NCI-H2196 treated with DMSO at 0.1 percent for 48 hours (cell line): ENCODE measurements at regions not wholly inside any gene's neighbourhood (a gene's known extent, or its start where the extent isn't known, plus 50 kb on each side); places are given as distances from the start of the nearest gene placed in this dataset.
"Not testable (repeated sequence)": the region's sequence is repeated elsewhere in the genome, so short reads cannot be mapped to it uniquely, and the experiment has no call there.

Source experiments
- DNase-seq: peaks from one replicate; lab custom pipeline; 2025; ENCODE audit not compliant: unreplicated experiment; lab: John Stamatoyannopoulos, UW

DNA sequence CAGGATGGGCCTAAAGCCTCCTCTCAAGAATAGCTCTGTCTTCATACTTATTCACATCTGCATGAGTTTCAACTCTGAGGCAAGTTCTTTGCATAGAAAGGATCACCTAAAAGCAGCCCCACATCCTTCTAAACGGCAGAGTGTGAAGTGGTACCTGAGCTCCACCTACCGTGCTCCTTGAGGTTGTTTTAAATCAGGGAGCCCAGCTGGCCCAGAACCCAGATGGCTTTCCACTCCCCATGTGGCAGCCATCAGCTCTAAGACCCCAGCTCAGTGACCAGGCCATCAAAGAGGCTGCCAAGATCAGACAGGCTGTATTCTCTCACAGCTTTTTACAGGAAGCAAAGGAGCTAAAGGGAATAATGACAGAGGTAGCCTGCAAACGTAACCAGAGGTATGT, 299.3 kb downstream of the RASEF start:
- no peak for DNase-seq

DNA sequence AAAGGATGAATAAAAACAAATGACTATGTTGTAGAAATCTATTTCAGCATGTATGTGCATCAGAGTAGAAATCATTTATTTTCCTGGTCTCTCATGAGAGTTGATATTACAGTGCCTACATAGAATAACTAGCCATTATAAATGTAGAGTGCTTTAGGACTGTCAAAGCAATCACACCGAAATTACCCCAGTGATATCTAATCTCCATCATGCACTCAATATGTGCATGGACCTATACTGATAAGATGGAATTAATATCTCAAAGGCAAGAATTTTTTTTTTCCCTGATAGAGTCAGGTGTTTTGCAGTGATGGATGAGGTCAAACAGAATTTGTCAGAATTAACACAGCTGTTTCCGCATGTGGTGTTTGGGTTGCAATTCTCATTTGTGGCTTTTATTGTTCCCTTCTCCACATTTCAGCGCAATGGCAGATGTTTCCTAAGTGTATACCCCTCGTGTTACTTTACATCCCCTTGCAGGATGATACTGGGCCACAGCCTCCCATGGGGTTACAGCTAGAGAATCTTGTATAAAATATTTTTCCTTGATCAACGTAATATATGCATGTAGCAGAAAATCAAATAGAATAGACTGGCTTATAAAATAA, 298.8 kb downstream of the RASEF start:
- no peak for DNase-seq

DNA sequence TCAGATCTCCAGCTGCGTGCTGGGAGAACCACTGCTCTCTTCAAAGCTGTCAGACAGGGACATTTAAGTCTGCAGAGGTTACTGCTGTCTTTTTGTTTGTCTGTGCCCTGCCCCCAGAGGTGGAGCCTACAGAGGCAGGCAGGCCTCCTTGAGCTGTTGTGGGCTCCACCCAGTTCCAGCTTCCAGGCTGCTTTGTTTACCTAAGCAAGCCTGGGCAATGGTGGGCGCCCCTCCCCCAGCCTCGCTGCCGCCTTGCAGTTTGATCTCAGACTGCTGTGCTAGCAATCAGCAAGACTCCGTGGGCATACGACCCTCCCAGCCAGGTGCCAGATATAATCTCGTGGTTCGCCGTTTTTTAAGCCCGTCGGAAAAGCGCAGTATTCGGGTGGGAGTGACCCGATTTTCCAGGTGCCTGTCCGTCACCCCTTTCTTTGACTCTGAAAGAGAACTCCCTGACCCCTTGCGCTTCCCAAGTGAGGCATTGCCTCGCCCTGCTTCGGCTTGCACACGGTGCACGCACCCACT, 288.2 kb downstream of the RASEF start:
- DNase-seq = not testable (repeated sequence)

DNA sequence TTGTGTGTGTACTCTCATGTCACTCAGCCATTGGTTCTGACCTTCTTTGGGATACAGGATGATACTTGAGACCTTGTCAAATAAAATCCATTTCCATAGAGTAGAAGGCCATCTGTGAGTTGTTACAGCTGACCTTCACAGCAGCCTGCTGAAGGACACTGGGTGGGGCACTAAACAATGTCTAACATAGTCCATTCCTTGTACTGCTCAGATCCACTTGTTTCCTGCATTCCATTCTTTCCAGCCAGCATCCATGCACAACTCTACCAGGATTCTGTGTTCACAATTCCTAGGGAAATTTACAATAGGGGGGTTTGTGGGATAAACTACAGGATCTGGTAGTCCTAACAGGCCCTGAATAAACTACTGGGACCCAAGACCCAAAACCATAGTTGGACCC, 286.4 kb downstream of the RASEF start:
- no peak for DNase-seq

DNA sequence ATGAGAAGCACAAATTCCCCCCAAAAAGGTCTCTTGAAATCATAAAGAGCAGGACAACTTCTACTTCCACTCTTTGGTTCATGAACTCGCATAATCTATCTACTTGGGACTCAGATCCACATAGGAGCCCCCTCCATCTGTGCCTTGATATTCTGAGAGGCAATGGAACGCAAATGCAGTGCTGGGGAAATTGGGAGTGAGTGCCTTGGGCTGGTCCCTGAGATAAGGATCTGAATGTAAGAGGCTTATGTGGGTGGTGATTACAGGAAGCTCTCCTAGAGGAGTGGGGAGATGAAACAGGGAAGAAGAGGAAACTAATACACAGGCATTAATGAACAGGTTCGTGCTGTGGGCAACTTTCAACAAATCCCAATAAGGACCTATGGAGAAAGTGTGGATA, 285.6 kb downstream of the RASEF start:
- DNase-seq = no peak

DNA sequence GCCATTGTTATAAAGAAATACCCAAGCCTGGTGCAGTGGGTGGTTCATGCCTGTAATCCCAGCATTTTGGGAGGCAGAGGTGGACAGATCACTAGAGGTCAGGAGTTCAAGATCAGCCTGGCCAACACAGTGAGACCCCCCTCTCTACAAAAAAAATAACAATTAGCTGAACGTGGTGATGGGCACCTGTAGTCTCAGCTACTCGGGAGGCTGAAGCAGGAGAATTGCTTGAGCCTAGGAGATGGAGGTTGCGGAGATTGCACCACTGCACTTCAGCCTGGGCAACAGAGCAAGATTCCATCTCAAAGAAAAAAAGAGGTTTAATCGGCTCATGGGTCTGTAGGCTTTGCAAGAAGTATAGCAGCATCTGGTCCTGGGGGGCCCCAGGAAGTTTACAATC, 284.0 kb downstream of the RASEF start:
- not testable (repeated sequence) for DNase-seq

DNA sequence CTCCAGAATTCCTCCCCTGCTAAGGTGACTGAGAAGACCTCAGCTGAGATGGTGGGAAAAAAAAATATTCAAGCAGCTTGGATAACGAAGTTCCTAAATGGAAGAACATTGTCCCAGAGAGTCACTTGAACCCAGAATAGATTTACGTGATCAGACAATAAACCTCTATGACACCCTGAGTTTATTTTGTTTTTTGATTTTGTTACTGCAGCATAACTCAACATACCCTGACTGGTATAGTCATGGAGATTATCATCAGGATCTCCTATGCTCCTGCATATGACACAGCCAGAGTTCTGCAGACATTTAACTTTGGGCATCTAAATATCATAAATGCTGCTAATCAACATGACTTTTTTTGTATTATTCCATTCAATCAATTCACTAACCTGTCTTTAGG, 282.9 kb downstream of the RASEF start:
- DNase-seq = no peak

DNA sequence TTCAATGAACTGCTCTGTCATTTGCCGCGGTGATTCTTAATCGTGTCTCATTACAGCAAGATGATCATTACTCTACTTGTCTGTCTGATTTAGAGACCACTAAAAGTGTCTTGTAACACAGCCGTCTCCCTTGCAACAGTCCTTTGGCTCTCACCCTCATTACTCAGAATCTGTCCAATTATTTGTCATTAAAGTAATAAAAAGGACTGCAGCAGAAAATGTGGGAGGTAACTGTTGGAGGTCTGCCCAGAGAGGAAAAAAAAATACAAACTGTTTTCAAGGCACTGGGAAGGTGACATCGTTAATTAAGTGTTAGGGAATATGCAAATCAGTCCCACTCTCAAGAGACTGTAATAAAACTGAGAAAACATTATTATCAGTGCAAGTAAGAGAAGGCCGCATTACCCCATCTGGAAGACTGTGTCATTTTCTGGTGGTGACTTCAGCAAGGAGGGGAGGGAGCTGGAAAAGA, 281.0 kb downstream of the RASEF start:
- DNase-seq = no peak

DNA sequence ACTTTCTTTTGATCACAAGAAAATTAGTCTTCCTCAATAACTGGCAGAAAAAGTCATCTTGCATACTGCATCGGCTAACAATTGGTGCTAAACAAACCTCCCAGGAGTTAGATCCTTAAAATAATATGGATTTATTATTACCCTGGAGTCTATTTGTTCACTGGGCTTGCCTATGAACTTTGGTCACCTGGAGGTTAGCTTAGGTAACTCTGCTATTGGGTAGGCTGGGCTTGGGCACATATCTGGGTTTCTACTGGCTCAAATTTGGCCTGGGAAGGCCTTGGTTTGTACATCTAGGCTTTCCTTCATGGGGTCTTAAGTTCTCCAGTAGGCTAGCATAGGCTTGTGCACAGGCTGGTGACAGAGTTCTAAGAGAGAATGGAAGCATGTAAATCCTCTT, 279.9 kb downstream of the RASEF start:
- no peak for DNase-seq

DNA sequence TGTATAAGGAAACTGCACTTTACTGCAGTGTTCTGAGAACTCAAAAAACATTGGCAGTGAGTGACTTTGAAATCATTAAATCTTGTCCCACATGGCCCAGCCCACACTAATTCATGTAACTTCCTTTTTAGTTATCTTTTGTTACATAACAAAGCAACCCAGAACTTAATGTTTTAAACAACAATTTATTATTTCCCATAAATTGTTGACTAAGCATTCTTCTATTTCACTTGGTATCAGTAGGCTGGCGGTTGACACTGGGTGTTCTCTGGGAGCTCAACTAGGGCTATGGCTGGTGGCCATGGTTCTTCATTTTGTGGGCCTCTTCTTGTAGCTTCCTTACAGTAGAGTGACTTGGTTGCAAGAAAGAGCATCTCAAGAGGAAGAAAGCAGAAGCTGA, 278.4 kb downstream of the RASEF start:
- no peak for DNase-seq

DNA sequence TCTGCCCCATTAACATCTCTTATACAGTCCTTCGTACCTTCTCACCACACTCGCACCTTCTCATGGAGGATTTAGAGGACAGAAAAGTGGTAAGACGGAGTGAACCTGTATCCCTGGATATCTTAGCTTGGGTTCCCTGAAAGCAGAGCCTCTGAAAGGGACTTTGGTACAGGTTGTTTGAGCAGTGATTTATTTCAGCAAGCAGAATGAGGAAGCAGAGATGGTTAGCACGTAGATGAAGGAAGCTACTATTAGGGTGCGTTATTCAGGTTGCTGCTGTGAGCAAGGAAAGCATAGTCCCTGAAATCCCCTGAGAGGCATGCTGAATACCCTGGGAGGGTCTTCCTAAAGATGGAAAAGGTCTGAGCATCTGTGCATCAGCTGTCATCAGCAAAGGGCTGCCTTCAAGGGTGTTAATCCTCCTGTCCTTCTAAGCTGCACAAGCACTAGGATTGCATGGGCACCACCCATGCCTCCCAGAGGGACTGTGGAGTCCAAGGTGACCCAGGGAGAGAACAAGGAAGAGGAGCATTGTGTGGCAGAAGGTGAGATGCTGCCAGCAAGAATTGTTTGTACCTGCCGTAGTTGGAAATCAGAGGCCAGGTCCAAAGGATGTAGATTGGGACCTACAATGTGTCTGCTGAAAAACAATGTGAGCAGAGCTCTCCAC, 273.7 kb downstream of the RASEF start:
- no peak for DNase-seq

DNA sequence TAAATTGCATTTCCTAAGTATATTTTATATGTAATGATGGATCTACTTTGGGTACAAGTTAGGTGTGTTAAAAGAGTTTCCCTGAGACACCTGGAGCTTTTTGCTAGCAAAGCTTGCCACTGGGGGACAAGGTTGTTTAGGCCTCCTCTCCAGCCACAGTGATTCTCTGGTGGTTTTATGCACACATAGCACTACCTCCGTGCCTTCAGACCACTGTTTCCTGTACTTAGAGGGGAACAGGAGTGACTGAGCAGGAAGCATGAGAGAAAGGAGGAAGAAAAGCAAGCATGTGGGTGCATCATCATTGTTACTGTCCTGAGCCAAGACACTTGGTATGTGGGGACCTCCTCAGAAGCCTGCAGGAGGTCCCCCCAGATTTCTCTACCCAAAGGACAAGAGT, 272.1 kb downstream of the RASEF start:
- no peak for DNase-seq

DNA sequence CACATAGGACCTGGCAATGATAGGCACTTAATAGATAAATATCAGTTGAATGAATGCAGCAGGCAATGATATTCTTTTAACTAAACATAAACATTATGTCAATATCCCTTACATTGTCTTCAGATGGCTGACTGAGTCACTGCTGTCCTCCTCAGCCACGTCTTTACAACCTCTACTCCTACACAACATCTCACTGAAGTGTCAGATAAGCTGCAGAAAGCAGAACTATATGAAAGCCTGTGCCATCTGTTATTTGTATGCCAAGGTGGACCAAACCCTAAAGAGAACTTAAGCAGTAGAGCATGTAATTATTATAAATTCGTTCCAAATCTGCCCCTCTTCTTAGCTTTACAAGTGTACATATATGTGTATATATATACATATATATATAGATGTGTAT, 271.2 kb downstream of the RASEF start:
- no peak for DNase-seq

DNA sequence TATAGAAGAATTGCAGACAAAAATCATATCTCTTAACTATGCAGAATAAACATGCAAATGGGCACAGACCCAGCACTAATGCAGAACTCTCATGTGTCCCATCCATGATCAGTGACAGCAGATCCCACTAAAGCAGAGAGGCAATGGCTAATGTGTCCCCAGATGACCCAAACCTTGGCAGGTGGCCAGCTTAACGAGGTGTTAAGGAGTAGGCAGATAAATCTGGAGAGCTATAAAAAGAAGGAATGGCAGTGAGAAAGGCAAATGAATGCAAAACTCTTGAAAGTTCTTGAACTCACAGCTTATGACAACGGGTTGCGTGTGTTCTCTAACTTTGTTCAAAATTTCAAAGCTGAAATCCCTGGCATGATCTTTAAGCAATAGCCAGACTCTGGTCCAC, 265.4 kb downstream of the RASEF start:
- DNase-seq = no peak

DNA sequence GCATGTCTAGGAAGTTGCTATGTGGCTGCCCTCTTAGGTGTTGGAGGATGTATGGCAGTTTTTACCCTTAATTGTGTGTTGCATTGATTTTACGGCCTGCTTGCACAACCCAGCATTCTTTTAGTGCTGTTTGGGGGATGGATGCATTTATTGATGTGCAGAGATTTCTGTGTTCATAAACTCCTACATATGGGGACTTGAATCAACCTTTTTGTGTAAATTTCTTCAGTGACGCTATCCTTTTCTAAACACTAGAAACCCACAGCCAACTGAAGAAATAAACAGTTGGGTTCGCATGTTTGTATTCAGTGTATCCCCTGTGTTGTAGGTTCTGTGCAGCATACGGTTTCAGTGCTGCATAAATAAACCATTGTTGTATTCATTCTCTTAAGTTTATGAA, 263.7 kb downstream of the RASEF start:
- DNase-seq = no peak

DNA sequence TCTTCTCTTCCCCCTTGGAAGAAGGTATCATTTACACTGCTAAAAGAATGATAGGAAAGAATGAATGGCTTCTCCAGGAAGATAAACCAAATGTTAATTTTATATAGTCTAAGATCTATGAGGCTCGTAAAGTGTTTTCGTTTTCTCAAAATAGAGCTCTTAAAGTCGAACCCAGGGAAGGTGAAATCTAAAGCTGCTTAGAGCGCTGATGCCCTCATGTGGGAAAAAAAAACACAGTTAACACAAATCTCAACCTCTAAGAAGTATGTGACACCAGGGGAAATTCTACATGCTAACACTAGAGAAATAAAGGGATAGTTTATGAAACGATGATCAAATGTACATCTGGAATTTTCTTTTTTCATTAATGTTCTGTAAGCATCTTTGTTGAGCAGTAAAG, 257.9 kb downstream of the RASEF start:
- no peak for DNase-seq

DNA sequence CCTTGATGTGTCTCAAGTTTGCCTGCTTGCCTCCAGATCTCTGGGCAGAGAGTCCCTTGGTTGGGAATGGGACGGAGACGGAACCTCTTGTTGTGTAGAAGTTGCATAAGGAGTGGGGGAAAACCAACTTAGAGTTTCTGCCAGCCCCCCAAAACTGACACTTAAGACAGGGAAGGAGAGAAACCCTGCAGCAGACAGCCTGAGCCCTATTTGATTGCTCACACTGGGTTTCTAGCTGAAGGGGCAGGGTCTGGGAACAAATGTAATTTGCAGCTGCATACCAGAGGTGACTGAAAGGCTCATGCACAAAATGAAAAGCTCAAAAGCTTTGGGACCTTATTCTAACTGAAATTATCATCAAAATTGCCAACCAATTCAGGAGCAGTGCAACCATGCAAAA, 254.5 kb downstream of the RASEF start:
- DNase-seq = no peak

DNA sequence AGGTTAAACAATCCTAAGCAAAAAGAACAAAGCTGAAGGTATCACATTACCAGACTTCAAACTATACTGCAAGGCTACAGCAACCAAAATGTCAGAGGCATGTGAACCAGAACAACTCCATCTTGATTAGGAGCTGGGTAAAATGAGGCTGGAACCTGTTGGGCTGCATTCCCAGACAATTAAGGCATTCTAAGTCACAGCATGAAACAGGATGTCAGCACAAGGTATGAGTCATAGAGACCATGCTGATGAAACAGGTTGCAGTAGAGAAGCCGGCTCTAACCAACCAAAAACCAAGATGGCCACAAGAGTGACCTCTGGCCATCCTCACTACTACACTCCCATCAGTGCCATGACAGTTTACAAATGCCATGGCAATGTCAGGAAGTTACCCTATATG, 252.0 kb downstream of the RASEF start:
- DNase-seq = no peak

DNA sequence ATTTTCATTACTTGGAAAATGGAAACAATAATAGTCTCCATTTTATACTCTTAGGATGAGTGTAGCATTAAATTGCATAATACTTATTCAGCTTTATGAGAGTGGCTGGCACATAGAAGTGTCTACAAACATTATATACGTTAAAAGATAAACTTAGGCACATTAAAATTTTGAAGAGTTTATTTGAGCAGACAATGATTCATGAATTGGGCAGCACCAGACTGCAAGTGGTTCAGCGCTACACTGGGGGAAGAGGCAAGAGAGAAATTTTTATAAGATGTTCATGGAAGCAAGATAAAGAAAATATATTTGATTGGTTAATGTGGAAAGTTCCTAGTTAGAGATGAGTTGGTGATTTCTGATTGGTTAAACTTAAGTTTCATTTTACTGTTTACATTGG, 243.7 kb downstream of the RASEF start:
- no peak for DNase-seq

DNA sequence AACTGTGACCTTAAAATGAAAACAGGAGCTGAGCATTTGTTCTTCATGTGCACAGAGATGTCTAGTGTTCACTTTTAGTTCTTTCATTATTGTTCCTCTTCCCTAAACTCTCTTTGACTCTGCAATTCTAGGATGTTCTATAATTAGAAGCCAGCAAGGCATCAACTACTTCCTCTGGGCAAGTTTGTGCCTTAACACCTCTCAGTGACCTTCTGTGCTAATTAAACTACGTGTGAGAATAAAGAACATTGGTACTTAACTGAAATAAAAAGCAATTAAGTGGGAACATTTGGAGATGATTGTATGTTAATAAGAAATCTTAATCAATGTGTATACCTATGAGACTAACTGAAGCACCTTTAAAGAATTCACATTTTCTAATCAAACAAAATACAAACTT, 242.8 kb downstream of the RASEF start:
- no peak for DNase-seq

DNA sequence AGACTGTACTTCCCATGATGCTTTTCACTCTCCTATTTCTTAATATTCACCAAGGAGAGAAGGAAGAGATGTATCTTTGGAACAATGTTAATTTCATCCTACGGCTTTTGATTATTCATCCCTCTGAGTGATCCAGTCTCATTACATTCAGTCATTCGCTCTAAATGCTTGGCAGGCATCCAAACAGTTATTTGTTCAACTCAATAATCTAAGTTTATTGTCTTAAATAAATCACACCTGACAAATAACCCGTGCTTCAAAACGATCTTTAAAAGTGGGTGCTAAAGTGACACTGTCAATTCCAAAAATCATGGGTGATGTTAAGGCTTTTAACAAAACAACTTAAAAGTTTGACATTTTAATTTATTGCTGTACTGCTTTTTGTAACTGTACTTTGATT, 233.1 kb downstream of the RASEF start:
- DNase-seq = no peak

DNA sequence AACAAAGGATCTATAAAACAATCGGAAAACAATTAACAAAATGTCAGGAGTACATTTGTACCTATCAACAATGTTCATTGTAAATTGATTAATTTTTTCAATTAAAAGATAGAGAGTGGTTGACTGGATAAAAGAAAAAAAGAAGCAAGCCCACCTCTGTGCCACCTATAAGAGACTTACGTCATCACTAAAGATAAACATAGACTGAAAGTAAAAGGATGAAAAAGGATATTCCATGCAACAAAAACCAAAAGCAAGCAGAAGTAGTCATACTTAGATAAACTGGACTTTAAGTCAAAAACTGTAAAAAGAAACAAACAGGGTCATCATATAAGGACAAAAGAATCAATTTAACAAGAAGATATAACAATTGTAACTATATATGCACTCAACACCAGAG, 197.4 kb downstream of the RASEF start:
- no peak for DNase-seq
